GM19438 (cell line): ENCODE measurements at regions not wholly inside any gene's neighbourhood (a gene's known extent, or its start where the extent isn't known, plus 50 kb on each side); places are given as distances from the start of the nearest gene placed in this dataset.
"Not testable (repeated sequence)": the region's sequence is repeated elsewhere in the genome, so short reads cannot be mapped to it uniquely, and the experiment has no call there.

Experiments used
- ATAC-seq: cut with Tn5 transposase; IDR thresholded peaks from one replicate; pipeline ENCODE4 v1.9.1; 2021; ENCODE audit warnings: low read depth; ENCODE audit not compliant: unreplicated experiment

DNA sequence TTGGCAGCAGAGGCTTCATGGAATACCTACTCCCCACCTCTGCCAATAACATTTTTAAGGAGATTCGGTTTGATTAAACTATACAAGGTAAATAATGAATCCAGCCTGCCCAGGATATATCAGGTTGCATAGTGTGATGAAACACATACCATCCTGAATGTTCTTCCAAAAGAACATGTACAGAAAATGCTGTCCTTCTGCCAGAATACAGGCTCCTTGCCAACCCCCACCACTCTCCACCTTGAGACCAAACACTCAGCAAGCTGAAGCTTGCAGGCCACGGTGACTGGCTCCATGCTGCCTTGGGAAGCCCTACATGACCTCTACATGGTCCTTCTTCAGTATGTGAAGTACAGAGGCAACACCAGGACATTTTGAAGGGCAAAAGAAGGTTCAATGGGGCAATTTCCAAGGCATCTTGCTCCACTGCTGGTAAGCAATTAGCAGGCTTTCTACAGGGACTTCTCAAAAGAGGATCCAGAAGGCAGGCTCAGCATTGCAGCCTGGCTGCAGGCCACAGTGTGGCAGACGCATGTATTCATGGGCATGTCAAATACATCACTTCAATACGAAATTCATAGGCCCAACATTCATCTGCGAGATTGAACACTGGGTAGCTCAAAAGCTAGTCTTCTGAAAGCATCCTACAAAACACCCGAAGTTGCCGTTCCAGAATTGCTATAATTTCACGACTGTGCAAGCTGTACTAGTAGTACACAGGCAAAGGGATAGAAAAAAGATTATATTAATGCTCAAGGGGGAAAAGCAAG lies 62.4 kb upstream of the SERP2 start:
- no peak for ATAC-seq

DNA sequence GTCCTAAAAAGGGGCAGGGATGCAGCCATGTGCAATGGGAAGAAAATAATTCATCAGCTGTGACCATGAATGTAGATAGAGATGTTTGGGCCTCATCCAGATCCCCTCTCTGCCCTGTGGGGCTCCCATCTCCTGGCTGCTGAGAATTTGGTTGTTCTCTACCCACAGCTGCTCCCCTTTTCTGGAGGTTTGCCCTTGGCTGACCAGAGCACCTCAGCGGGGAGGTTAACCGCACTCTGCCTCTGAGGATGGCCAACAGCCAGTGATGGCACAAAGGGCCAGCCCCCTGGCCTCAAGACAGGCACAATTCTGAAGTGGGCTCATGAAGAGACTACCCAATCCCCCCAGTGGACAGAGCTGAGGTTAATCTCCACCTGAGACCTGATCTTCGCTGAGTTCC lies 61.5 kb upstream of the SERP2 start:
- ATAC-seq, result no peak

DNA sequence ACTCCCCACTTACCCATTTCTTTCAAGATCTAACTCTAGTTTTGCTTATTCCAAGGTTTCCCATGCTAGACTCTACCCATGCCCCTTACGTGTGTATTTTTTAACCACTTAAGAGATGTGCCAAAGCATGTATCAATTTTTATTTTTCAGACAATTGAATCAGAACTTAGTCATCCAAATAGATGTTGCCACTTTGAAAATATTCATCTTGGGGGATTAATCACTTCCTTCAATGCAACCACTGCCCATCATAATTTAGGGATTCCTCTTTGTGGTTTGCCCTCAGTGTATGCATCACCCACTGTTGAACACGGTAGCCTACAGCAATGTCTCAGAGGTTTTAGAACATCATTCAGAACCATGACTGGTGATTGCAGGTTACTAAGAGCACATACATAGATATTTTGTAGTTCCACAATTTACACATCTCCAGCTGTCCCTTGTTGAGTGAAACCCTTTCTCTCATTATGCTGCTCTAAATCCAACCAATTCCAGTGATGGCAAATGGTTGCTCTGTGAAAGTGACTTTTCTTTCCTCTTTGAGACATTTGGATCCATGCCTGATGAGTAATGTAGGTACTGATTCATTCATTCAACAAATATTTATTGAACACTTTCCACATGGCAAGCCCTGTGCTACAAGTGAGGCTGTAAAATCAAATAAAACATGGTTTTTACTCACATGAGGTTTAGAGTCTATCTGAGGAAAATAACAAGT lies 60.6 kb upstream of the SERP2 start:
- ATAC-seq, result no peak

DNA sequence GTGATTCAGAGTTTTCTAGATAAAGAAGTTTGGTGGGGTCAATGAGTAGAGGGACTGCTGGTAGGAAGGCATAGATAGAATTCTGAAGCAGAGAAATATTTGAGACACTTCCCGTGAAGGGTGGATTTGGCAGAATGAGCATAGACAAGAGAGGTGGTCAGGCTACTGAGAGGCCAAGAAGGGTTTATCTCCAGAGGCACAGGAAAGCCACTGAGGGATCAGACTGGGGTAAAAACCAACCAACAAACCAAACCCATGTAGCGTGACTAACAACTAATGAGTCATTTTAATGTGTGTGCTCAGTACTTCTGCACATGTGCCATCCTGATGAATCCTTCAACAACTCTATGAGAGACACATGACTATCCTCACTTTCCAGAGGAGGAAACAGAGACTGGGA lies 60.0 kb upstream of the SERP2 start:
- no peak for ATAC-seq

DNA sequence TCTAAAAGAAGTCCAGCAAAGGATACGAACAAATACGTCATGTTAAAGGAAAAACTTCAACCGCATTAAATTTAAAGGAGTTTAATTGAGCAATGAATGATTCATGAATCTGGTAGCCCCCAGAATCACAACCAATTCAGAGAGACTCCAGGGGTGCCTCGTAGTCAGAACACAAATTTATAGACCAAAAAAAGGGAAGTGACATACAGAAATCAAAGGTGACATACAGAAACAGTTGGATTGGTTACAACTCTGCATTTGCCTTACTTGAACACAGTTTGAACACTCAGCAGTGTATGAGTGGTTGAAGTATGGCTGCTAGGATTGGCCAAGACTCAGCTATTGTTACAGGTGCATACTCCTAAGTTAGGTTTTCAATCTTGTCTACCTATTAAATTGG lies 59.5 kb upstream of the SERP2 start:
- not testable (repeated sequence) for ATAC-seq

DNA sequence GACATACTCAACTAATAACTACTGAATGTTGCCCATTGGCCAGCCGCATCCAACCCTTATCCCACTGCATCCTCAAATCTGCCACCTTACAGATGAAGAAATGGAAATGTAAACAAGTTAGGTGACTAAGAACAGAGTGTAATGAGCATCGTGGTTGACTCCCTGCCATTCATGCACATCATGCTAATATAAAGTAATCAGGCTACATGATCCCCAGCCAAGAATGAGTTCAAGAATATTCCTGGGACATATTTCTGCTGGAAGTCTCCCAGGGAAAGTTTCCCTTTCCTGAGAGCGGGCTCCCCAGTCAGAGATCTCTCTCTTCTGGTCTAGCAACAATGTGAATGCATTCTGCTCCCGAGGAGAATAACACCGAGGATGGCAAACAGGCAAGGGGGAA lies 55.9 kb upstream of the SERP2 start:
- ATAC-seq, result no peak

DNA sequence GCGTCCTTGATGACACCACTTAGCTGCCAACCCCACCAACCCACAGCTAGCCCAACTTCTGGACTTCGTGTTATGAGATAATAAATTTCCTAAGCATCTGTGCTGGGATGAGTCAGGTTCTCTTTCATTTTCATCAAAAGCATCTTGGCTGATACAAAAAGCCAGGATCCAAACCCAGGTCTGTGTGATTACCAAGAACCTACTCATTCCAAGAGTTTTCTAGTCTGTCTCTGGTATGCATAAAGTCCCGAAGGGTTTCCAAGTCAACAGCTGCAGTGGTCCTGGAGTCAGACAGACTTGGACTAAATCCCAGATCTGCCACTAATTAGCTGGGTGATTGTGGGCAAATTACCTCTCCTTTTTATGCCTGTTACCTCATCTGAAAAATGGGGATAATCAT lies 55.5 kb upstream of the SERP2 start:
- no peak for ATAC-seq

DNA sequence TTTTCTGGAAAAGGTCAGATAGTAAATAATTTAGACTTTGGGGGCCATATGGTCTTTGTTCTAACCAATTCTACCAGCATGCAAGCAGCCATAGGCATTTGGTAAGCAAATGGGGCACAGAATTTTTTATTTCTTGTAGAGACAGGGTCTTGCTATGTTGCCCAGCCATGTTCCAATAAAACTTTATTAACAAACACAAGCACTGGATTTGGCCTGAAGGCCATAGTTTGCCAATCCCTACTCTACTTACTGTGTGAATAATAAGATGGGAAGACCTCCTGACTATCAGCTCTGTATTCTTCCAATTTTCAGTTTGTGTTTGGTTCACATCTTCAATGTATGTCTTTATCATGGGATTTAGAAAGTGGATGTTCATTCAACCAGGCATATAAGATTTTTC lies 53.0 kb upstream of the SERP2 start:
- no peak for ATAC-seq

DNA sequence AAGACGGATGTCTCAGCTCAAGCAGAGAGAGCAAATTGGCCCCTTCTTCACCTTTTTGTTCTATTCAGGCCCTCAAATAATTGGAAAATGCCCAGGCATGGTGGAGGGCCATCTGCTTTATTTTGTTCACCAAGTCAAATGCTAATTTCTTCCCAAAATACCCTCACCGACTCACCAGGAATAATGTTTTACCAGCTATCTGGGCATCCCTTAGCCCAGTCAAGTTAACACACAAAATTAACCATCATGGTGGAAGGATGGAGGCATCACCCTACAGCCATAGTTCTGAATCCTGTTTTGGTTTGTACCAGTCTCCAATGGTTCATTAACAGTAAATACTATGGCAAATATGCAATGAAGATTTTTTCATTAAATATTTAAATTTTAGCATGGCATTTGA lies 51.7 kb upstream of the SERP2 start:
- no peak for ATAC-seq

DNA sequence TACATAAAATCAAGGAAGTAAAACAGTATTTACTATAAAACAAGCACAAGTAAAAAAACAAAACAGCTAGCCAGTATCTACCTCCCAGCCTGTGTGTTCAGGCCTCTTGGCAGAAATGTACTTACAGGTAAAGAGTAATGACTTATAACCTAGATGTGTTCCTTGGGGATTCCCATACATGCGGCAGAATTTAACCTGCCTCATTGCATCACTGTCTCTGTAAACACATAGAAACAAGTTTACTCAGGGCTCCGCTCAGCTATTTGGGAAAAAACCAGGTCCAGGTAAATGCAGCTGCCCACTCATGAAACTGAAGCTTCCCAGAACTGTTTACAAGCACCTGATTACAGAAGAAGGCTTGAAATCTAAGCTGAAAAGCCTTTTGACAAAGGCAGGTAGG lies 50.7 kb upstream of the SERP2 start:
- no peak for ATAC-seq

DNA sequence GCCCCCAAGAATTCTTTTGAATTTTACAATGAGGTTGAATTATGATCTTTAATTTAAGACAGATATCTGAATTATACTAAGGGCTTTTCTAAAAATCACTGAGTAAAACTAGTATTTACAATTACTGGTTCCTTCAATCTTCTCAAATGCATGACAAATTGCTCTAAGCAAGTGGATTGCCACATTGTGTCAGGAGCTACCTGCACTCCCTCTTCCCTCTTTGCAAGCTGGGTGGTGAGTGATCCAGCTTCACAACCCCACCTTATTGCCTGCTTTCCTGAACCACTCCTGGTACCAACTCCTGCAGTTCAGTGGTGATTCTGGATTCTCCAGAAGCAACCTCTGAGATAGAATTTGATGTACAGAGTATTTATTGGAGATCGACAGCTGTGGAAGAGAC lies 49.9 kb upstream of the SERP2 start:
- no peak for ATAC-seq
